LNCaP clone FGC (cell line): ENCODE measurements at regions not wholly inside any gene's neighbourhood (a gene's known extent, or its start where the extent isn't known, plus 50 kb on each side); places are given as distances from the start of the nearest gene placed in this dataset.

Experiments
- DNase-seq: peaks from one replicate; pipeline ENCODE4 v3.0.0-alpha.2; 2011; ENCODE audit warnings: low read depth
- H3K4me3 ChIP-seq: 2 replicates; pipeline ENCODE4 v1.5.1; 2011; ENCODE audit warnings: mild to moderate bottlenecking, low read depth, low read length, control low read depth
- CTCF ChIP-seq: IDR thresholded peaks from 2 replicates; pipeline ENCODE4 v1.5.1; 2012; ENCODE audit warnings: mild to moderate bottlenecking; ENCODE audit not compliant: control insufficient read depth, insufficient read depth; ENCODE audit errors: extremely low read depth

- no peak overlapping the region for H3K4me3 ChIP-seq
- no peak for DNase-seq
- TF ChIP-seq CTCF: no peak
These were observed 728.3 kb upstream of the SEMA6A start for GRCh38 chr5:117302949-117303348.

GRCh38 chr5:117302473-117302872 is 727.9 kb upstream of the SEMA6A start:
- TF ChIP-seq CTCF: no peak
- H3K4me3 ChIP-seq: no peak overlapping the region
- no peak for DNase-seq

GRCh38 chr5:117299936-117300328 is 725.3 kb upstream of the SEMA6A start:
- TF ChIP-seq CTCF: no peak
- DNase-seq: no peak

GRCh38 chr5:117299224-117299935 is 724.8 kb upstream of the SEMA6A start:
- DNase-seq: no peak
- TF ChIP-seq CTCF: no peak
- no peak overlapping the region for H3K4me3 ChIP-seq

More at GRCh38 chr5:117299936-117300328, 725.3 kb upstream of the SEMA6A start:
- H3K4me3 ChIP-seq: no peak overlapping the region

- H3K4me3 ChIP-seq: no peak overlapping the region
- DNase-seq: no peak
- TF ChIP-seq CTCF: no peak
These were observed 722.2 kb upstream of the SEMA6A start for GRCh38 chr5:117296872-117297271.

GRCh38 chr5:117295941-117296340 is 721.3 kb upstream of the SEMA6A start:
- no peak overlapping the region for H3K4me3 ChIP-seq
- no peak for TF ChIP-seq CTCF
- no peak for DNase-seq

- TF ChIP-seq CTCF: no peak
- no peak for DNase-seq
- no peak overlapping the region for H3K4me3 ChIP-seq
These were observed 712.2 kb upstream of the SEMA6A start for GRCh38 chr5:117286813-117287212.
